22Rv1 (cell line): ENCODE measurements at regions not wholly inside any gene's neighbourhood (a gene's known extent, or its start where the extent isn't known, plus 50 kb on each side); places are given as distances from the start of the nearest gene placed in this dataset.

Source experiments
- CTCF ChIP-seq: fragments of 450-650 bp; IDR thresholded peaks from 2 replicates; pipeline ENCODE4 v1.5.1; 2017; ENCODE audit warnings: mild to moderate bottlenecking
- ZFX ChIP-seq: fragments of 450-650 bp; IDR thresholded peaks from 2 replicates; pipeline ENCODE4 v1.6.1; 2017; ENCODE audit warnings: antibody characterized with exemption, borderline replicate concordance

- no peak for TF ChIP-seq CTCF
- TF ChIP-seq ZFX = no peak
These were observed 181.1 kb downstream of the PTPN11 start for GRCh38 chr12:112599871-112600270.
